AG04449 (cell line): ENCODE measurements at regions not wholly inside any gene's neighbourhood (a gene's known extent, or its start where the extent isn't known, plus 50 kb on each side); places are given as distances from the start of the nearest gene placed in this dataset.

Experiments used
- CTCF ChIA-PET: fragments of 350-600 bp; formaldehyde crosslinking; extraction: SDS; loops from one replicate; lab custom pipeline; 2021; ENCODE audit warnings: antibody characterized with exemption; lab: Yijun Ruan, JAX
- POLR2A ChIA-PET: fragments of 400-600, 350-600 bp; formaldehyde crosslinking; extraction: SDS; loops from one replicate; lab custom pipeline; 2020; ENCODE audit warnings: antibody characterized with exemption, inconsistent platforms; lab: Yijun Ruan, JAX
- DNase-seq: peaks from one replicate; pipeline ENCODE4 v3.0.0-alpha.2; 2010; ENCODE audit warnings: low read depth, low spot score
- H3K4me3 ChIP-seq: 2 replicates; pipeline ENCODE4 v1.5.1; 2011; ENCODE audit warnings: low read depth, mild to moderate bottlenecking, control low read depth, low read length
- CTCF ChIP-seq: IDR thresholded peaks from one replicate; pipeline ENCODE4 v1.5.1; 2011; ENCODE audit warnings: mild to moderate bottlenecking, moderate library complexity, low read length, control low read depth, inconsistent platforms; ENCODE audit not compliant: insufficient read depth; ENCODE audit errors: missing control alignments

GRCh38 chr6:105808571-105808970 is 277.6 kb upstream of the PRDM1 start:
- ChIA-PET CTCF (no interaction called here), POLR2A (no interaction called here)
- no peak overlapping the region for H3K4me3 ChIP-seq
- no peak for TF ChIP-seq CTCF
- DNase-seq, result no peak

- no peak overlapping the region for H3K4me3 ChIP-seq
- TF ChIP-seq CTCF, result no peak
- no peak for DNase-seq
- POLR2A ChIA-PET, result no interaction called here
- CTCF ChIA-PET, result no interaction called here
Observed at GRCh38 chr6:105807905-105808304, 278.2 kb upstream of the PRDM1 start.

- DNase-seq, result no peak
- ChIA-PET POLR2A (no interaction called here), CTCF (no interaction called here)
Observed at GRCh38 chr6:105806486-105806920, 279.6 kb upstream of the PRDM1 start.

GRCh38 chr6:105805501-105806023 is 280.6 kb upstream of the PRDM1 start:
- H3K4me3 ChIP-seq, result no peak overlapping the region
- TF ChIP-seq CTCF, result no peak
- ChIA-PET POLR2A (no interaction called here), CTCF (no interaction called here)
- no peak for DNase-seq

More at GRCh38 chr6:105806486-105806920, 279.6 kb upstream of the PRDM1 start:
- no peak for TF ChIP-seq CTCF
- no peak overlapping the region for H3K4me3 ChIP-seq

GRCh38 chr6:105804424-105804823 is 281.7 kb upstream of the PRDM1 start:
- ChIA-PET POLR2A (no interaction called here), CTCF (interaction anchor here (1.5 kb wide), 1 partner anchor 419 kb away, joined by 4 read pairs; no protein-coding TSS in a partner anchor)
- H3K4me3 ChIP-seq, result no peak overlapping the region
- DNase-seq, result peak; percentile 40
- no peak for TF ChIP-seq CTCF

- no peak for DNase-seq
- POLR2A ChIA-PET, result interaction anchor here (0.6 kb wide), 1 partner anchor 28 kb away, joined by 3 read pairs; no protein-coding TSS in a partner anchor
- no peak for TF ChIP-seq CTCF
- H3K4me3 ChIP-seq, result no peak overlapping the region
- CTCF ChIA-PET, result interaction anchor here (1.5 kb wide), 1 partner anchor 420 kb away, joined by 4 read pairs; no protein-coding TSS in a partner anchor
Observed at GRCh38 chr6:105804000-105804399, 282.1 kb upstream of the PRDM1 start.
